ENCODE measurements at regions not wholly inside any gene's neighbourhood (a gene's known extent, or its start where the extent isn't known, plus 50 kb on each side); places are given as distances from the start of the nearest gene placed in this dataset.
A peak's percentile ranks its signal among the peaks of the same experiment; 100 is the strongest.

GRCh38 chr18:73805991-73806390 is 341.6 kb downstream of the FBXO15 start:
- Histone ChIP-seq H2AFZ (ENCODE audit: low read length) (no peak overlapping the region), H3K4me2 (ENCODE audit: extremely low read depth, insufficient read depth, low read length) (no peak overlapping the region), H3K4me1 (ENCODE audit: control insufficient read depth, extremely low read depth, insufficient read depth, low read length) (no peaks in the 10 kb centered on the region), H4K20me1 (ENCODE audit: control insufficient read depth, extremely low read depth, insufficient read depth, low read length) (no peaks in the 10 kb centered on the region), H3K27me3 (ENCODE audit: control insufficient read depth, insufficient read depth, low read length) (no peaks in the 10 kb centered on the region), H3K4me3 (replicated peaks in 1 of 4; ENCODE audit: control extremely low read depth in 1 of 4, insufficient read depth in 1 of 4, low read depth in 3 of 4, low read length in 4 of 4) (no peak overlapping the region), H3K27ac (ENCODE audit: insufficient read depth, low read length) (no peak overlapping the region), H3K79me2 (ENCODE audit: control insufficient read depth, insufficient read depth, low read length) (no peaks in the 10 kb centered on the region), H3K9ac (ENCODE audit: insufficient read depth, low read length) (no peak overlapping the region), H3K36me3 (ENCODE audit: control insufficient read depth, insufficient read depth, low read length) (no peaks in the 10 kb centered on the region), H3K9me3 (ENCODE audit: control insufficient read depth, insufficient read depth, low read depth, low read length) (no peaks in the 10 kb centered on the region)
- DNase-seq (ENCODE audit: low read depth in 2 of 2): no peak
- TF ChIP-seq EZH2 (IDR thresholded peaks at IDR 0.05; ENCODE audit: low read length, missing control alignments): no peak
- no peak for TF ChIP-seq CTCF (conservative IDR thresholded peaks at IDR 0.05 in 1 of 2, IDR thresholded peaks at IDR 0.05 in 1 of 2; ENCODE audit: low read depth in 1 of 2, low read length in 2 of 2)

- Histone ChIP-seq H3K4me3 (replicated peaks in 1 of 4; ENCODE audit: control extremely low read depth in 1 of 4, insufficient read depth in 1 of 4, low read depth in 3 of 4, low read length in 4 of 4) (no peak overlapping the region), H3K27ac (ENCODE audit: insufficient read depth, low read length) (no peak overlapping the region), H3K9me3 (ENCODE audit: control insufficient read depth, insufficient read depth, low read depth, low read length) (no peaks in the 10 kb centered on the region), H2AFZ (ENCODE audit: low read length) (no peak overlapping the region), H3K4me1 (ENCODE audit: control insufficient read depth, extremely low read depth, insufficient read depth, low read length) (no peaks in the 10 kb centered on the region), H4K20me1 (ENCODE audit: control insufficient read depth, extremely low read depth, insufficient read depth, low read length) (no peaks in the 10 kb centered on the region), H3K27me3 (ENCODE audit: control insufficient read depth, insufficient read depth, low read length) (no peaks in the 10 kb centered on the region), H3K36me3 (ENCODE audit: control insufficient read depth, insufficient read depth, low read length) (no peaks in the 10 kb centered on the region), H3K9ac (ENCODE audit: insufficient read depth, low read length) (no peak overlapping the region), H3K79me2 (ENCODE audit: control insufficient read depth, insufficient read depth, low read length) (no peaks in the 10 kb centered on the region), H3K4me2 (ENCODE audit: extremely low read depth, insufficient read depth, low read length) (no peak overlapping the region)
- DNase-seq (ENCODE audit: low read depth in 2 of 2): no peak
- TF ChIP-seq EZH2 (IDR thresholded peaks at IDR 0.05; ENCODE audit: low read length, missing control alignments) (no peak), CTCF (conservative IDR thresholded peaks at IDR 0.05 in 1 of 2, IDR thresholded peaks at IDR 0.05 in 1 of 2; ENCODE audit: low read depth in 1 of 2, low read length in 2 of 2) (no peak)
These were observed 350.2 kb downstream of the FBXO15 start for GRCh38 chr18:73797419-73797818.

- no peak overlapping the region for H2AFZ ChIP-seq (ENCODE audit: low read length)
- H3K36me3 ChIP-seq (ENCODE audit: control insufficient read depth, insufficient read depth, low read length): no peaks in the 10 kb centered on the region
- H3K9me3 ChIP-seq (ENCODE audit: control insufficient read depth, insufficient read depth, low read depth, low read length): no peaks in the 10 kb centered on the region
- H3K27me3 ChIP-seq (ENCODE audit: control insufficient read depth, insufficient read depth, low read length): no peaks in the 10 kb centered on the region
- H3K4me2 ChIP-seq (ENCODE audit: extremely low read depth, insufficient read depth, low read length): no peak overlapping the region
- DNase-seq (ENCODE audit: low read depth in 2 of 2): peak in 1 of 2 donors; percentile 87
- H3K79me2 ChIP-seq (ENCODE audit: control insufficient read depth, insufficient read depth, low read length): no peaks in the 10 kb centered on the region
- no peak for TF ChIP-seq CTCF (conservative IDR thresholded peaks at IDR 0.05 in 1 of 2, IDR thresholded peaks at IDR 0.05 in 1 of 2; ENCODE audit: low read depth in 1 of 2, low read length in 2 of 2)
- no peak for TF ChIP-seq EZH2 (IDR thresholded peaks at IDR 0.05; ENCODE audit: low read length, missing control alignments)
- H3K4me3 ChIP-seq (replicated peaks in 1 of 4; ENCODE audit: control extremely low read depth in 1 of 4, insufficient read depth in 1 of 4, low read depth in 3 of 4, low read length in 4 of 4): no peak overlapping the region
- no peaks in the 10 kb centered on the region for H4K20me1 ChIP-seq (ENCODE audit: control insufficient read depth, extremely low read depth, insufficient read depth, low read length)
- H3K4me1 ChIP-seq (ENCODE audit: control insufficient read depth, extremely low read depth, insufficient read depth, low read length): no peaks in the 10 kb centered on the region
- H3K27ac ChIP-seq (ENCODE audit: insufficient read depth, low read length): no peak overlapping the region
- H3K9ac ChIP-seq (ENCODE audit: insufficient read depth, low read length): no peak overlapping the region
These were observed 354.2 kb downstream of the FBXO15 start for GRCh38 chr18:73793386-73793785.

Measured in fibroblast of lung (primary cell).